Activated naive CD8-positive, alpha-beta T cell treated with anti-CD3 and anti-CD28 coated beads for 36 hours (primary cell): ENCODE measurements at regions not wholly inside any gene's neighbourhood (a gene's known extent, or its start where the extent isn't known, plus 50 kb on each side); places are given as distances from the start of the nearest gene placed in this dataset.

Experiments
- DNase-seq: peaks from one replicate; pipeline ENCODE4 v3.0.0; 2021
- H3K27ac Mint-ChIP-seq: one replicate; pipeline ENCODE4 v1.8.0; 2022; ENCODE audit warnings: mild to moderate bottlenecking, moderate library complexity, mixed read lengths
- H3K27me3 Mint-ChIP-seq: one replicate; pipeline ENCODE4 v1.8.0; 2022; ENCODE audit warnings: mild to moderate bottlenecking, mixed read lengths
- H3K36me3 Mint-ChIP-seq: one replicate; pipeline ENCODE4 v1.8.0; 2021; ENCODE audit warnings: mild to moderate bottlenecking, mixed read lengths
- H3K4me1 Mint-ChIP-seq: one replicate; pipeline ENCODE4 v1.8.0; 2021; ENCODE audit warnings: mixed read lengths
- H3K4me3 Mint-ChIP-seq: one replicate; pipeline ENCODE4 v1.8.0; 2022; ENCODE audit warnings: mild to moderate bottlenecking, moderate library complexity, mixed read lengths
- H3K9me3 Mint-ChIP-seq: one replicate; pipeline ENCODE4 v1.8.0; 2022; ENCODE audit warnings: mixed read lengths

DNA sequence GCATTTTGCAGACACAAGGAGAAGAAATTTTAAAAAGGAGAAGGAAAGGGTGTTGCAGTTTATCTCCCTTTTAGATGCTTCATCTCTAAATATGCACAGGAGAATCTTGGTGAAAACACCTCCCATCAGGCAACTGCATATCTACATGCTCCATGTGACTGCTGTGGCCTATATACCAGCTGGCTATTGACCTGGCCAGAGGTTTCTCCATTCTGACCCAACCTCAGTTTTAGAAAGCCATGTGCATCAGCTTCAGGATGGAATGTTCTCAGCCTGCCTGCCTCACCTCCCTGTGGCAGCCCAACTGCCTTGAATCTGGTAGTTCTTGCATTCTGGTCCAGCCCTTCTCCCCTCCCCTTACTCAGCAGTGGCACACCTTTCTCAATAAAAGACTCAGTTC, 1958.8 kb upstream of the CELF4 start:
- H3K9me3 Mint-ChIP-seq: peaks cover 1% of the 10 kb centered on the region
- no peak for DNase-seq
- H3K36me3 Mint-ChIP-seq: no peaks in the 10 kb centered on the region
- H3K27me3 Mint-ChIP-seq: no peaks in the 10 kb centered on the region
- H3K4me3 Mint-ChIP-seq: no peak overlapping the region
- H3K27ac Mint-ChIP-seq: no peak overlapping the region
- no peaks in the 10 kb centered on the region for H3K4me1 Mint-ChIP-seq

DNA sequence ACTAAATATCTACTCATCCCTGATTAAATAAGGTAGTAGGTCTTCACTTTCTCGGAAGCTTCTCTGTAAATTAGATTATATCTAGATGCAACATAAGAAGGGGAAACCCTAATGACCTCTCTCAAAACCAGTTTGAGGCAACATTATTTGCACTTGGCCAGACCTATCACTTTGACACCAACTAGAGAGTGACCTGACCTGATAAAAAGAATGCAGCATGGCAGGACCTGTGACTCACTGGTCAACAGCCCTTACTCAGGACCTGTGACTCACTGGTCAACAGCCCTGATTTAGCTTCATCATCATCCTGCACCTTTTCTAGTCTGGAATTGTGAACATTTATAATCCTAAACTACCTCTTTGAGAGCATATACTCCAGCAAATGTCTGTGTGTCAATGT, 1957.7 kb upstream of the CELF4 start:
- H3K27ac Mint-ChIP-seq: no peak overlapping the region
- H3K4me3 Mint-ChIP-seq: no peak overlapping the region
- no peaks in the 10 kb centered on the region for H3K36me3 Mint-ChIP-seq
- peaks cover 1% of the 10 kb centered on the region for H3K9me3 Mint-ChIP-seq
- no peaks in the 10 kb centered on the region for H3K27me3 Mint-ChIP-seq
- no peaks in the 10 kb centered on the region for H3K4me1 Mint-ChIP-seq
- DNase-seq: no peak

DNA sequence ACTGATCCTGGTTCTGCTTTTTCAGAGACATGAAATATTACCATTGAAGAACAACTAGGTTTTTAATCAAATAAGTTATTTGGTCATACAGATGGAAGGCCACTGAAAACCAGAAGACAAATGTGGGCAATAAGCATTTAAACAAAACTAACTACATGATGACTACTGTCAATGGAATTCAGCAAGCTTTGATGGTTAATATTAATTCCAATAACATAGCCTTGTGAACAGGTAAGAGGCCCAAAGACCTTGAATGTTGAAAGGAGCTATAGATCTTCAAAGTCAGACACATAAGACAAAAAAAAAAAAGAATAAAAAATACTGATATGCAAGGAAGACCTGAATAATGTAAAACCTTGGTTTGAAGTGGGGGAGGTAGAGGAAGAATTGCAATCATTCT, 1955.6 kb upstream of the CELF4 start:
- Mint-ChIP-seq H3K4me1 (no peaks in the 10 kb centered on the region), H3K27me3 (no peaks in the 10 kb centered on the region), H3K4me3 (no peak overlapping the region), H3K9me3 (peaks cover 1% of the 10 kb centered on the region), H3K27ac (no peak overlapping the region), H3K36me3 (no peaks in the 10 kb centered on the region)
- DNase-seq: no peak

DNA sequence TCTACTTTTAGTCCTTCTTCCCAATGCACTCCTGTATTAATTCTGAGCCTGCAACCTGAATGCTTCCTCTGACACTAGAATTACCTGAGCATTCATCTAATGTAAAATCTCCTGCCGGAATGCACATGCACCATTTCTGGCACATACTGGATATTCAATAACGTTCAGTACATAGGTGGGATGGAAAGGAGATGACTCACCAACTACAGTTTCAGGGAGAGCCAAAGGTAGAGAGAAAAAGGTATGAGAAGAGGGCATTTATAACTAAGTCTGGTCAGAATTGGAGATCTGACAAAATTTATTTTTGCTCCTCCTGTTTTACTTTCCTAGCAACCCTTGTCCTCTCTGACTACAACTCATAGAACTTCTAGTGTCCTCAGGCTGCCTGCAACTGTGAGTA, 1954.1 kb upstream of the CELF4 start:
- H3K9me3 Mint-ChIP-seq: peaks cover 1% of the 10 kb centered on the region
- DNase-seq: no peak
- no peaks in the 10 kb centered on the region for H3K36me3 Mint-ChIP-seq
- no peaks in the 10 kb centered on the region for H3K27me3 Mint-ChIP-seq
- no peak overlapping the region for H3K4me3 Mint-ChIP-seq
- H3K27ac Mint-ChIP-seq: no peak overlapping the region
- H3K4me1 Mint-ChIP-seq: no peaks in the 10 kb centered on the region

DNA sequence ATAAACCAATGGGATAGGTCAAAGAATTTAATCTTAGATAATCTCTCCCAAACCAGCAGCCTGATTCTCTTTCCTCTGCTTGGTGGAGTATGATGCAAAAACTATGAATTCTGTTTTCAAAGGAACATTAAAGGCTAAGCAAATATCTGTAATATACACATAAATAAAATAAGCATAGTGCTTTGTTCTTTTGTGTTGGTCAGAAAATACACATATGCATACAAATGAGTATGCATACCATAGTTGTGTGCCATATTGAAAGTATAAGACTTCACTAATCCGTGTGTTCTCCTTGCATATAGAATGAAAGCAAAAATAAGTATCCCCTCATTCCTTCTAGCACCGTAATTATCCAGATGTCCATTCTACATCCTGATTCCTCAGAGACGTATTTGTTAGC, 1949.7 kb upstream of the CELF4 start:
- peaks cover 1% of the 10 kb centered on the region for H3K9me3 Mint-ChIP-seq
- H3K36me3 Mint-ChIP-seq: no peaks in the 10 kb centered on the region
- no peaks in the 10 kb centered on the region for H3K4me1 Mint-ChIP-seq
- H3K27me3 Mint-ChIP-seq: no peaks in the 10 kb centered on the region
- no peak overlapping the region for H3K4me3 Mint-ChIP-seq
- no peak for DNase-seq
- no peak overlapping the region for H3K27ac Mint-ChIP-seq

DNA sequence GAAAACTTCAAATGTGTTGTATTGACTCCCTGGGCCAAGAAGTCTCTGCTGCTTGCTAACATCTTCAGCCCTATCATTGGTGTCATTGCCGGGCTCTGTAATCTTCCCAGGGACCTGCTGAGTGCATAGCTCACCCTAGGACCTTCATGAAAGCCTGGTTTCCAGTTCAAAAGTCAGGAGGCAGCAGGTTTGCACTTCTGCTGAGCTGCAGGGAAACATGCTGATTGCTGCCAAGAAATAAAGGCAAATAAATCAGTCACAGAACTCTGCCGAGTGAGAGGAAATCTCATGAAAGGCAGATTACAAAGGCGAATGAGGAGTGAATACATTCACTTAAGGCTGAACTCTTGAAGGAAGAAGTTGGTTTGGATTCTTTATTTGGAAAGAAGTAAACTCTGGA, 1947.6 kb upstream of the CELF4 start:
- DNase-seq: no peak
- H3K9me3 Mint-ChIP-seq: peaks cover 1% of the 10 kb centered on the region
- H3K36me3 Mint-ChIP-seq: no peaks in the 10 kb centered on the region
- no peak overlapping the region for H3K27ac Mint-ChIP-seq
- no peaks in the 10 kb centered on the region for H3K4me1 Mint-ChIP-seq
- H3K27me3 Mint-ChIP-seq: no peaks in the 10 kb centered on the region
- no peak overlapping the region for H3K4me3 Mint-ChIP-seq

DNA sequence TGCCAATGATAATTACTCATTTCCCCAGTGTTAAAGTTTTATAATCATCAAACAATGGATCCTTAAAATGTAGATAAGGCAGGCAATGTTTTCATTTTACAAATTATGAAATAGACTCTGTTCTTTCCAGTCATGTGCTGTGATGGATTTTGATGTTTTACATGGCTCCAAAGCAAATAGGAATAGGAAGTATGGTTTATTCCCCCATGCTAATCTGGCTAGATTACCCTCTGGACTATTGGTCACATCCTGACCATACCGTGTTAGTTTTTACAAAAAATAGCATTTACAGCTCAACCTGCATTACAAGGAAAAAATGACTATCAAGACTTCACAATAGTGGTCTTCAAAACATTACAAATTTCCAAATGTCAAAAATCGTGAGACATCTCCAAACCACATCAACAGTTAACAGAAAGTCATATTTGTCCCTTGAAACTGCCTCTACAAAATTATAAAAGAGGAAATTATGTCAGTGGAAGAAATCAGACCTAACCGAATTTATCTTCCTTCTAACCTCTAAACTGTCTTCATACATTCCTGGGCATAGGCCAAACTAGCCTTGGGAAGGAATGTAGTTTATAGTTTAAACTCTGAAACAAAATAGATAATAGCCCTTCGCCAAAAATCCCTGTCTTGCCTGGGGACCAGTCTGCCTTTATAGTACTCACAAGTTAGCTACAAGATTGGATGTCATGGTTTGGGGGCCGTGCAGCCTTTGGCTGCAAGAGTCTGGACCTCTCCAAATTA, 1941.2 kb upstream of the CELF4 start:
- peaks cover 1% of the 10 kb centered on the region for H3K9me3 Mint-ChIP-seq
- no peak overlapping the region for H3K27ac Mint-ChIP-seq
- DNase-seq: no peak
- no peak overlapping the region for H3K4me3 Mint-ChIP-seq
- H3K27me3 Mint-ChIP-seq: no peaks in the 10 kb centered on the region
- no peaks in the 10 kb centered on the region for H3K36me3 Mint-ChIP-seq
- no peaks in the 10 kb centered on the region for H3K4me1 Mint-ChIP-seq

DNA sequence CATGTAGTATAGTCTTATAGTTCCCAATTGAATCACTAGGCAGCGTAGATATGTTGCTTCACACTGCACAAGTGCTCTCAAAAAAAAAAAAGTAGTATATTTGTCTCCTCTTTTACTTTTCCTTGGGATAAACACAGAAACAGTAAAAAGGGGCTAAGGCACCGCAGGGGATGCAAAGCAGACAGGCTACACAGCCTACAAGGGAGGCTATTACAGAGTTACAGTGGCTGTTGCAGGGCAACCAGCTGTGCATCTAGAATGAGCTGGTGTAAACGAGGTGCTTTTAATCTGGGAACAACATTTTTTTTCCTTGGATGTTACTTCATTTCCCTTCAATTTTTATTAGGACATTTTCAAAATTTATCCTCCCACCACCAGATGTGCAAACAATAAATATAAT, 1934.7 kb upstream of the CELF4 start:
- DNase-seq: no peak
- Mint-ChIP-seq H3K27ac (no peak overlapping the region), H3K36me3 (no peaks in the 10 kb centered on the region), H3K4me1 (no peaks in the 10 kb centered on the region), H3K9me3 (peaks cover 2% of the 10 kb centered on the region), H3K27me3 (no peaks in the 10 kb centered on the region), H3K4me3 (no peak overlapping the region)

DNA sequence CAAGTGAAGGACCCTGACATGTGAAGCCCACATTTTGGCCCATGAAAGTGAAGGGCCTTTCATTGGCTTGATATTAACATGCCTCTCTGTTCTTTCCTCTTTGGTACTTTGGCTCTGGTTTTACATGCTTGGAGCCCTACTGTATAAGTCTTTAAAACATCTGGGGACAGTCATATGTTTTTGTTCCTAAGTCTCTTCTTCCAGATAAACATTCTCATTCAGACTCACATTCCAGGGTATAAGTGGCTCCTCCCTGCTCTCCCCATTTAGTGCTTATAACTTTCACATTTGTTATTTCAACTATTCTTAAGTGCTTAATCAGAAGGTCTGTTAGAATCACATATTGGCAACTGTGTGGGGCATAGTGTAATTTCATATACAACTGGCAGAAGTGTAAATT, 1932.2 kb upstream of the CELF4 start:
- H3K27me3 Mint-ChIP-seq: no peaks in the 10 kb centered on the region
- no peaks in the 10 kb centered on the region for H3K36me3 Mint-ChIP-seq
- DNase-seq: no peak
- no peak overlapping the region for H3K4me3 Mint-ChIP-seq
- H3K27ac Mint-ChIP-seq: no peak overlapping the region
- H3K9me3 Mint-ChIP-seq: peaks cover 4% of the 10 kb centered on the region
- no peaks in the 10 kb centered on the region for H3K4me1 Mint-ChIP-seq

DNA sequence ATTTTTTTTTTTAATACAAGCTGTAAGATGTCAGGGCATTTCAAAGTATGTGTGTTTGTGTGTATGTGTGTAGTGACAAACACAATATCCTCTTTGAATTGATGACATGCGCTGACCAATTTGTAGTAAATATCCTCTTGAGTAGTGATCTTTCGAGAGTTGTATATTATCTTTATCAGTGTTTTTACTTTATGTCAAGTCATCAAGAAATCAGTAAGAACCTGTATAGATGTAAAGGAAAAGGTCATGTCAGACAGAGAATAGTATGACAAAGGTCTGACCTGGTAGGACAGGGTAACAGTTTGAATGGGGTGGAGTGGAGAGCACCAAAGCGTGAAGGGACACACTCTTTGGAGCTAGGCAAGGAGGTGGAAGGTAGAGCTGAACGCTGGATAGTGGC, 1931.4 kb upstream of the CELF4 start:
- Mint-ChIP-seq H3K27me3 (no peaks in the 10 kb centered on the region), H3K27ac (no peak overlapping the region), H3K36me3 (no peaks in the 10 kb centered on the region), H3K4me1 (no peaks in the 10 kb centered on the region), H3K4me3 (no peak overlapping the region), H3K9me3 (peaks cover 4% of the 10 kb centered on the region)
- no peak for DNase-seq

DNA sequence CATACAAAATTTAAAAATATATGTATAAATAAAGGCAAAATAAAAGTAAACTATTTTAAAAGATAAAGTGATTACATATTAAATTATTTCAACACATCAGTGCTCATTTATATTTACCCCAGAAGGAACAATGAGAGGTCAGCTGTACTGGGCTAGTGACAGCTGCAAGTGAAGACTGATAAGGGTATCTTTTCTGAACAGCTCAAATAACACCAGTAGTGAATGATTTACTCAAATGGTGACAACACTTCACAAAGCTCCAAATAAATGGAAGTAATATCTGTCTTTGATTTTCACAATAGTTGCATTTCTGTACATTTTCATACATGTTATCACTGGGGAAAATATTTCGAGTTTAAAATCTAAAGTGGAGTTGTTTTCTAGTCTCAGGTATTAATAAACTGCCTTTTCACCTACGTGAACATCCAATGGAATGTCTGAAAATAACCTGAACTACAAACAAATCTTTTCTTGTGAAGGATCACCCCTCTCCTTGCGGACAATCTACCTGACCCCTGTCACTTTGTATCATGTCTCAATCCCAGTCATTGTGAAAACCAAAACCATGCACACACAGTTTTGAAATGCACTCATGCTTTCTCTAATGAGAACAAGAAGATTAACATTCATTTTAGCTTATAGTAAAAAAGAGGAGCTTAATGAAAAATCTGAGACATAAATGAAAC, 1928.8 kb upstream of the CELF4 start:
- no peak overlapping the region for H3K27ac Mint-ChIP-seq
- DNase-seq: no peak
- no peaks in the 10 kb centered on the region for H3K4me1 Mint-ChIP-seq

DNA sequence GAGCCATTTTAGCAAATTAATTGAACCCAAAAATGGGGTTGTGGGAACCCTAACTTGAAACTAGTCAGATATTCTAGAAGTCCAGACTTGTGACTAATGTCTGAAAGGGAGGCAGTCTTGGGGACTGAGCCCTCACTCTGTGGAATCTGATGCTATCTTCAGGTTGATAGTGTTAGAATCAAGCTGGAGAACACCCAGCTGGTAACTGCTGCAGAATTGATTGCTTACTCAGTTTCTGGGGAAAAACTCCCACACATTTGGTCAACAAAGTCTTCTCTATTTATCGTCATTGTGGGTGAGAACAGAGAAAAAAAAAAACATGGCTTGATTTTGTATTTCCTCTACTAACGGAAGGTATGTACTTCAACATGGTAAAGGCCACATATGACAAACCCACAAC, 1925.8 kb upstream of the CELF4 start:
- Mint-ChIP-seq H3K4me1 (no peaks in the 10 kb centered on the region), H3K4me3 (no peak overlapping the region), H3K27ac (no peak overlapping the region), H3K36me3 (no peaks in the 10 kb centered on the region), H3K9me3 (peaks cover 2% of the 10 kb centered on the region), H3K27me3 (no peaks in the 10 kb centered on the region)
- DNase-seq: no peak

More for the DNA sequence above, 1928.8 kb upstream of the CELF4 start:
- Mint-ChIP-seq H3K4me3 (no peak overlapping the region), H3K36me3 (no peaks in the 10 kb centered on the region), H3K9me3 (peaks cover 4% of the 10 kb centered on the region), H3K27me3 (no peaks in the 10 kb centered on the region)

DNA sequence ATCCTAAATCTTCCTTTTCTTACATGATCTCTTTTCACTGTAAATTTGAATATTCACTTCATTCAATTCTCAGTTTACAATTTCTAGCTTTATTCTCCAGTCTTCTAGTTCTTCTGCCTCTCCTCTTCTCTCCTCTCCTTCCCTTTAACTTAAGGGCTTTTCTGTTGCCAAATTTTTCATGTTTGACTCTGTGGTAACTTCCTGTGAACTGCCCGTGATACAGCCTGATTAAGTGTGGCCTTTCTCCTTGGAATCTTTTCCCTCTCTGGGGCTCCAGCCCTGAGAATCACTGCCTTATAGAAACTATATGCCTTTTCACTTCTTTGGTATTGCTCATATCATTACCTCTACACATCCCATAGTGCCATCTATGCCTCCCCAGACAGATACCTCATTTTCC, 1923.8 kb upstream of the CELF4 start:
- no peak overlapping the region for H3K4me3 Mint-ChIP-seq
- H3K36me3 Mint-ChIP-seq: no peaks in the 10 kb centered on the region
- no peaks in the 10 kb centered on the region for H3K4me1 Mint-ChIP-seq
- H3K27ac Mint-ChIP-seq: no peak overlapping the region
- peaks cover 2% of the 10 kb centered on the region for H3K9me3 Mint-ChIP-seq
- DNase-seq: no peak
- H3K27me3 Mint-ChIP-seq: no peaks in the 10 kb centered on the region

DNA sequence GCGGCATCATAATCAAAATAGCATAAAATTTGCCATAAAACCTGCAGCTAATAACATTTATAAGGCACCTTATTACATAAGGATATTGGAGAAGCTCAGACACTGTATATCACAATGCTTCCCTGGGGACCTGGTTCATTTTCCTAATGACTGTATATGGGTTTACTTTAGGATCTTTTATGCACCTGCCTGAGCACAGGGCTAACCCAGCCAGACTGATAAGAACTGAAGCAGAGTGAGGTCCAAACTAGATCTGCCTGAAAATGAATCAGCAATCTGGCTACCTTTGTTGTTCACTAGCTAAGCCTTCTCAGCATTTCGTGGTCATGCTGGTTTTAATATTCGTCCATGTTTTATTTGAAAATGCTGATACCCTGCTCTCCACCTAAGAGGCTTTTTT, 1922.3 kb upstream of the CELF4 start:
- Mint-ChIP-seq H3K36me3 (no peaks in the 10 kb centered on the region), H3K4me1 (no peaks in the 10 kb centered on the region), H3K9me3 (no peaks in the 10 kb centered on the region), H3K4me3 (no peak overlapping the region), H3K27ac (no peak overlapping the region), H3K27me3 (no peaks in the 10 kb centered on the region)
- no peak for DNase-seq

DNA sequence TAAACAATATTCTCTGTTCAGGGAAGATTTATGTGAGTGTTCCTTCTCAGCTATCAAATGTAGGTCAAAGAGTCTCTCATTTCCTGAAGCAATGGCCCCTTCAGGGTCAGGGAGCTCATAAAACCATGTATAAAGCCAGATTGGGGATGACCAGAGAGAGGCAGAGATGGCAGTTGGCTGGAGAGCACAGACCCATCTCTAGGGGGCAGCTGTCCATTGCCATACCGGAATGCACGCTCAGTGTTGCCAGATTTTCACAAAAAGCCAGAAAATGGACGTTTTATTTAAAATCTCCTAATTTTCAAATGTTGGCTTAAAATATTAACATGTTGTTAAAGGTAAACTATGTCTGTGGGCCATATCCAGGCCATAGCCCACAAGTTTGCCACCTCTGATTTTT, 1920.7 kb upstream of the CELF4 start:
- Mint-ChIP-seq H3K36me3 (no peaks in the 10 kb centered on the region), H3K9me3 (no peaks in the 10 kb centered on the region), H3K4me1 (no peaks in the 10 kb centered on the region), H3K4me3 (no peak overlapping the region), H3K27me3 (no peaks in the 10 kb centered on the region), H3K27ac (no peak overlapping the region)
- DNase-seq: no peak

DNA sequence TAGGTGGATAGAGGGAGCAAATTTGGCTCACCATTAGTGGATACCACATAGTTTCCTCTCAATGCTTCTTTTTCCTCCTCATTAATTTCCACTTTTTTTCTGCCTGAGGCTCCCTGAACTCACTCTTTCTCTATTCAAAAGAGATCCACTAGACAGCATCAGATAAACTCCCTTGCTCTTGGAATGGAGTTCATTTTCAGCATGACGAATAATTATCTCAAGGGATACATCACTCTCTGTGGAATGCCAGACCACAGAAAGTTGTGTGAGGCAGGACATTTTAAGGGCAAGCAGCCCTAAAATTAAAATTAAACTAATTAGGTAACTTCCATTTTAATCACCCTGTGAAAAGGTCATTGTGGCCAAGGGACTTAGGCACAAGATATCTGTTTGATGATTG, 1920.1 kb upstream of the CELF4 start:
- Mint-ChIP-seq H3K27ac (no peak overlapping the region), H3K4me3 (no peak overlapping the region), H3K36me3 (no peaks in the 10 kb centered on the region), H3K9me3 (no peaks in the 10 kb centered on the region), H3K4me1 (no peaks in the 10 kb centered on the region), H3K27me3 (no peaks in the 10 kb centered on the region)
- DNase-seq: no peak
